ENCODE measurements at regions not wholly inside any gene's neighbourhood (a gene's known extent, or its start where the extent isn't known, plus 50 kb on each side); places are given as distances from the start of the nearest gene placed in this dataset.

DNA sequence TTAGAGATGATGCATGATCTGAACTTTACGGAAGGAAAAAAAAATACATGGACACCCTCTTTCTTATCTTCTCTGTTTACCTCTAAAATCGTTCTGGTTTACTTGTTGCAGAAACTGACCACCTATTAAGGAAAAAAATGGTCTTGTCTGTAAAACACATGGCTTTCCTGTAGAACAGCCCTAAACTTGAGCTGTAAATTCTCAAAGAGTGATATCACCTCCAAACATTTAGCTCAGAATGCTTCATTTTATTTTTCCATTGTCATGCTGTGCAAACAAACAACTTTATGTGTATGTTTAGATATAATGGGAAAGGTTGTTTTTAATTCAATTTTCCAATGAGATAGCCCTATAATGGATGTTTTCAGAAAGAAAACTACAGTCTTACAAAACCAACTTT lies 237.4 kb upstream of the NR2F2 start:
- FAIRE-seq (no peak), DNase-seq (ENCODE audit: low spot score in 2 of 2) (no peak)

DNA sequence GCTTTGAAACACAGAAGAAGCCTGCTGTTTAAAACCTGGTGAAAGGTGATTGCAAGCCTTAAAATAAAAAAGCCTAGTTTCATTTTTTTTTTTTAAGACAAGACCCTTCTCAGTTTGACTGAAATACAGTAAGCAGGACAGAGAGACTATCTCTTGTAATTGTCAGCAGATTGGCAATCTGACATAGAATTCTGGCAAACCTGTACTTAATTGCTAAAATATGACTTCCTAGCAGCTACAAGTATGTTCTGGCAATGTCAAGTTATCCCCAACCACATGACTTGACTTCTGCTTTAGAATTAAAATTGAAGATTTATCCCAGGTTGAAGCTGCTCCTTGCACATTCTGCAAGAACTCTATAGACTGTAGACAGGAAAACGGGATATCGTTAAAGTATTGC lies 232.8 kb upstream of the NR2F2 start:
- FAIRE-seq (no peak), DNase-seq (ENCODE audit: low spot score in 2 of 2) (no peak)

- FAIRE-seq: no peak
- no peak for DNase-seq (ENCODE audit: low spot score in 2 of 2)
These were observed 227.9 kb upstream of the NR2F2 start for GRCh38 chr15:96102631-96103030.

GRCh38 chr15:96106181-96106580 lies 224.3 kb upstream of the NR2F2 start:
- FAIRE-seq (no peak), DNase-seq (ENCODE audit: low spot score in 2 of 2) (no peak)

DNA sequence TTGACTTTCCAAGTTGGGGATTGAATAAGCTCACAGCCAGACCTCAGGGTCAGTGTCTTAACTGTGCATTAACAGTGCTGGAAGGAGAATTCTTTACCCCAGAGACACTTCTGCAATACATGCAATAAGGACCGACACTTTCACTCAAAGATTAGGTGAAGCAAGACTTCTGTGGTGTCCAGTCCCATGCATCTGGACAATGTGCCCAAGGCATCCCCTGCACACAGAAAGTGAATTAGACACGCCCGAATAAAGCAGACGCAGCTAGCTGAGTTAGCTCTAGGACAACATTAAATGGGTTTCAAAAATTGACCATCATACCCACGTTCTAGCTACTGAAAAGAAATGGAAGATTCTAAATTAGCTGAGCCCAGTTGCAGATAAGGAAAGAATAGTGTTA lies 223.9 kb upstream of the NR2F2 start:
- FAIRE-seq (no peak), DNase-seq (ENCODE audit: low spot score in 2 of 2) (no peak)

DNA sequence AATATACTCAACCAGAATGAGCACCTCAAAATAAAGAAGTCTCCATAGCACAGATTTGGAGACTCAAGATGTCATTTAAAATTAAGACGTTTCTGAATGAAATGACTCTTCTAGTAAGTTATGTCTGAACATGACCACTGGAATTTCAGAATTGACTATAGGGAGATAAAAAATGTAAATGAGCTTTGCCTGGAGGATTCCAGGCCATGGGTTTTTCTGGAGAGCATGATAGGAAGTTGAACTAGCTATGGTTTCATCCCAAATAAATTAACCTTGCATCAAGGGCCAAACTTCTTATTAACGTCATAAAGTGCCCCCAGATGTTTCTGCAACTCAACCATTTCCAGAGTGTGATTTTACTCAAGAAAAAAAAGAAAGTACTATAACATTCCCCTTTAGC lies 222.6 kb upstream of the NR2F2 start:
- FAIRE-seq (no peak), DNase-seq (ENCODE audit: low spot score in 2 of 2) (no peak)

DNA sequence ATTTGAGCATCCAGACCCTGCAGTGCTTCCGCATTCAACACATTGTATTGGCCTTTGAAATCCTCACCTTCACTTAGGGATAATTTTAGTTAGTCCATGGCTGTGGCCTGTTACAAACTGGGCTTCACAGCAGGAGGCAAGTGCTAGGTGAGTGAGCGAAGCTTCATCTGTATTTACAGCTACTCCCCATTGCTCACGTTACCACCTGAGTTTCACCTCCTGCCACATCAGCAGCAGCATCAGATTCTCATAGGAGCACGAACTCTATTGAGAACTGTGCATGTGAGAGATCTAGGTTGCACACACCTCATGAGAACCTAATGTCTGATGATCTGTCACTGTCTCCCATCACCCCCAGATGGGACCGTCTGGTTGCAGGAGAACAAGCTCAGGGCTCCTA lies 222.1 kb upstream of the NR2F2 start:
- no peak for FAIRE-seq
- DNase-seq (ENCODE audit: low spot score in 2 of 2): no peak

- DNase-seq (ENCODE audit: low spot score in 2 of 2) (no peak), FAIRE-seq (no peak)
These were observed 220.7 kb upstream of the NR2F2 start for GRCh38 chr15:96109820-96110219.

- FAIRE-seq (no peak), DNase-seq (ENCODE audit: low spot score in 2 of 2) (no peak)
These were observed 218.5 kb upstream of the NR2F2 start for GRCh38 chr15:96112018-96112417.

GRCh38 chr15:96115642-96116041 lies 214.9 kb upstream of the NR2F2 start:
- FAIRE-seq: no peak
- DNase-seq (ENCODE audit: low spot score in 2 of 2): no peak

- DNase-seq (ENCODE audit: low spot score in 2 of 2): no peak
- FAIRE-seq: no peak
These were observed 213.2 kb upstream of the NR2F2 start for GRCh38 chr15:96117270-96117669.

DNA sequence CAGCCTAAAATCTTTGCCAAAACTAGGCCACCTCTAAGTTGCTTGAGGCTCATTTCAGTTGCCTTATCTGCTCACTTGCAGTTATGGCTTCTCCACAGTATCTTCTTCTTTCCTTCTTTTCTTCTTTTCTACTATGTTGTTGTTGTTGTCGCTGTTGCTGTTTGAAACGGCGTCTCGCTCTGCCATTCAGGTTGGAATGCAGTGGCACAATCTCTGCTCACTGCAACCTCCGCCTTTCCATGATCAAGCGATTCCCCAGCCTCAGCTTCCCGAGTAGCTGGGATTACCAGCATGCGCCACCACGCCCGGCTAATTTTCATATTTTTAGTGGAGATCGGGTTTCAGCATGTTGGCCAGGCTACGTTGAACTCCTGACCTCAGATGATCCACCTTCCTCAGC lies 210.8 kb upstream of the NR2F2 start:
- DNase-seq (ENCODE audit: low spot score in 2 of 2) (no peak), FAIRE-seq (no peak)

GRCh38 chr15:96121086-96121920 lies 209.2 kb upstream of the NR2F2 start:
- no peak for DNase-seq (ENCODE audit: low spot score in 2 of 2)
- no peak for FAIRE-seq

DNA sequence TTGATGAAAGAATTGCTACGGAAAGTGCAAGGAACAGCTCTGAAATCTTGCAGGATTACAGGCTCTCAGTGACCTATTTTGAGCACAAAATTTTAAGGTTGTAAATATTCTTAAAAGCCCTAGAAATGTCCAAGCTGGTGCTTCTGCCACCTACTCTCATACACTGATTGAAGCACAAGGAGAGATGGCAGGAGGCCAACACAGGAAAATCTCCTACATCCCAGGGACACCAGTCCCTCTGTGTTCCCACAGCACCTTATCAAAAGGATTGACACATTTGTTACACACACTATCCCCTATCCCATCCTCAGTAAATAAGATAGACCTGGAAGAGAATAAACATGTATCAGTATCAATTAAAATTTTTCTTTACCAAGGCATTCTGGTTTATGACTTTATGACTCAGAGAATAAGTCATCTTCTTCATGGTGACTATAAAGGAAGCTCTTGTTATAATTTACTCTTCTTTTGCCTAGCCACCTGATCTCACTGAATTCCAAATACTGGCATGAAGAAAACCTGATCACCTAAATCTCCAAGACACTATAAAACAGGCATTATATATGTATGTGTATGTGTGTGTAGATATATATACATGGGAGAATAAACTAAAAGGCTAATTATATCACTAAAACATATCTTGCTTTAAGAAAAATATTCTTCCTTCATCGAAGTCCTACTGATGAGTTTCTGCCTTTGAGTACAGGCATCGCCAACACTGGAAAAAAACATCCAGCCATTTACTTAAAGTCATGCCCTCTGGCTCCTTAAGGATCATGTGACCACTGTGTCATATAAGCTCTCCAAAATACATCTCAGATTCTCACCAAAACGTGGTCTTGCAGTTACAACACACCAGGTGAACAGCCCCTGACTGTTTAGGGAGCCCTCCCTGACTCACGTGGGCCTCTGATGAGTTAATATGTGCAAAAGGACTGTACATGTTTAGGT lies 208.1 kb upstream of the NR2F2 start:
- no peak for FAIRE-seq
- no peak for DNase-seq (ENCODE audit: low spot score in 2 of 2)

DNA sequence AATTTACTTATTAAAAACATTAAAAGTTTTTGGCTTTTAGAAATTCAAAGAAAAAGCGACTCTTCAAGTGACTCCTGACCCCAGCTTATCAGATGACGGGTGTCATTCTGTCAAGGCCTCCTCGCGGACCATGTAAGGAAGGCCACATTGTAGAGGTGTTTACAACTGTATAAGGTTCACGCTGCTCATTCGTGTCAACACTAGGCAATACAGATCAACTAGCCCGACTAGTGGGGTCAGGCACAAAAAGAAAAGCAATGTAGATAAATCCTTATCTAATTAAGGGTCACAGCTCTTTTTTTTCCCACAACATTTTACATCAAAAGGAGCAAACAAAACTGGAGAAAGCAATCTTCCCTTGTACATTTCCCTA lies 207.5 kb upstream of the NR2F2 start:
- FAIRE-seq: no peak

DNA sequence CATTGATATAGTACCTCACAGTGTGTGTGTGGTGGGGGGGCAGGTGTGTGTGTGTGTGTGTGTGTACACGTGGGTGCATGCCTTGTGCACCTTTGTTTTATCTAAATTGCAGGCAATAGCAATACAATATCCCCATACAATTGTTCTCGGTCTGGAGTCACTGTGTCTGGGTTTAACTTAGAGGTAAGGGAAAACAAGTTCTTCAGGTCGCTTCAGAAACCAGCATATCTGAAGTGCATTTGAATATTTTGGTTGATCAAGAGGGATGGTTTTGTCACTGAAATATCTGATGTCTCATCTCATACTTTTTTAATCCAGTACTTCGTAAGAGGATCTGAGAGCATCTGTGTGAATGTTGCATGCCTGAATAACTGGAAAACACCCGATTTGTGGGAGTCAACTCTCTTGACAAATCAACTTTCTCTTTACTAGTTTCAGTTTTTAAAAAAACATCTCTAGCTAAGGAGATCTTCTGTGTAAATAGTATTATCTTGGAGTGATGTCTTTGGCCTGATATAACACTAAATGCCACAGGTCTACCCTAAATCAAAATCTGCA lies 206.8 kb upstream of the NR2F2 start:
- FAIRE-seq (no peak), DNase-seq (ENCODE audit: low spot score in 2 of 2) (no peak)

More for the DNA sequence above, 207.5 kb upstream of the NR2F2 start:
- DNase-seq (ENCODE audit: low spot score in 2 of 2): no peak

DNA sequence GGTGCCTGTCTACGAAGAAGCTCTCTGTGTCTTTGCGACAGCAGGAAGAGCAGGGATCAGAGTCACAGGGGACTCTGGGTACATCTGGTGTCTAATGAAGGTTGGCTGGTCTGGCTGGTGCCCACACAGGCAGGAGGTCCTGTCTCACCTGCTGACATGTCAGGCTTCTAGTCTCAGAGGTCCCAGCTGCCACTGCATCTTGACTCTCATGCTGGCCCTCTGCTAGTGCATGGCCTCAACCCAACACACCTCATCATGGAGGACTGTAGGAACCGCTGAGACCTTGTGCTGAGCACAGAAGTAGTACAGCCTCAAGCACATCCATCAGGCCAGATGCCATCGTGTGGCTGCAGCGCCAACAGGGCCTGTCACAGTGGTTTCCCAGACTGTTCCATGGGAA lies 206.1 kb upstream of the NR2F2 start:
- no peak for FAIRE-seq
- no peak for DNase-seq (ENCODE audit: low spot score in 2 of 2)

DNA sequence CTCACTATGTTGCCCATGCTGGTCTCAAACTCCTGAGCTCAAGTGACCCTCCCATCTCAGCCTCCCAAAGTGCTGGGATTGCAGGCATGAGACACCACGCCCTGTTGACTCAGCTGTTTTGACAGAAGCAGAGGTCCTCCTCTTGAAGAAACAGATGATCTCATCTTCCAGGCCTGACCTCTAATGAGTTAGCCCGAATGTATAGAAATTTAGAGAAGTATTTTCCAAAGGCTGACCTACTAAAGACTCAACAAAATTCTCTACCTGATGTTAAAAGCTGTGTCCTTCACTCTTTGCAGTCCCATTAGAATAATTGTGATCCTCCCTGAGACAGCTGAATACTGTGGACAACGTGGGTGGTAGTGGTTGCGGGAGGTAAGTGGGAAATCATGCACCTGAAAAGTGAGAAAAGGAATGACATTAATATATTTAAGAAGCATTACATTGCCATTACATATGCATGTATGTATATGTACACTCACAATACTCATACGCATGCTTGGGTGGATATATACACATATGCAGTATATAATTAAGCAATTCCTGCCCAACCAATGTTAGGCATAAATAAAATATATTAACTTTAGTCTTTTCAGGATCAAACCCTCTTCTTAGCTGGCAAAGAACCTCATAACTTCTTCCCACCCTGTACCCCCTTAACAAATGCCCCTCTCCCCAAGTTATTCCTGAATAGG lies 204.6 kb upstream of the NR2F2 start:
- no peak for DNase-seq (ENCODE audit: low spot score in 2 of 2)
- FAIRE-seq: no peak

GRCh38 chr15:96126859-96127258 lies 203.6 kb upstream of the NR2F2 start:
- FAIRE-seq (no peak), DNase-seq (ENCODE audit: low spot score in 2 of 2) (no peak)

GRCh38 chr15:96130734-96131133 lies 199.8 kb upstream of the NR2F2 start:
- DNase-seq (ENCODE audit: low spot score in 2 of 2) (no peak), FAIRE-seq (no peak)

- DNase-seq (ENCODE audit: low spot score in 2 of 2) (no peak), FAIRE-seq (no peak)
These were observed 198.4 kb upstream of the NR2F2 start for GRCh38 chr15:96132126-96132525.
